ENCODE measurements at regions not wholly inside any gene's neighbourhood (a gene's known extent, or its start where the extent isn't known, plus 50 kb on each side); places are given as distances from the start of the nearest gene placed in this dataset.
A peak's percentile ranks its signal among the peaks of the same experiment; 100 is the strongest.
"Not testable (repeated sequence)": the region's sequence is repeated elsewhere in the genome, so short reads cannot be mapped to it uniquely, and the experiment has no call there.

DNA sequence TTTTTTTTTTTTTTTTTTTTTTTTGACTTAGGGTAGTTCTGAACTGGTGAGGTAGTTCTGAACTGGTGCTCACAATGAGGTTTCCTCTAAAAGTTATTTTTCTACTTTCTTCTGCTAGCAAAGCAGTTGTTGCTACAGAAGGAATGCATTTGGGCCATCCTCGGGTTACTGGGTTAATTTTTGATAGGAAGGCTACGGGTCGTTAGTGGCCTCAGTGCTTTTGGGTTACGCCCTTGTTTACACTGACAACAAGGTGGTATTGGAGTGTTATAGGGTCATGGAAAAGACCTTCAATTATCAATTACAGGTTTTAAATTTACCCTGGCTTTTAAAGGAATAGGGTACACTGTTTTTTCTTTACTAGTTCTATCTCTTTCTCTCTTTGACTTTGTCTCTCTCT is 1183.7 kb upstream of the CDH2 start:
- DNase-seq (ENCODE audit: low read depth): not testable (repeated sequence)

DNA sequence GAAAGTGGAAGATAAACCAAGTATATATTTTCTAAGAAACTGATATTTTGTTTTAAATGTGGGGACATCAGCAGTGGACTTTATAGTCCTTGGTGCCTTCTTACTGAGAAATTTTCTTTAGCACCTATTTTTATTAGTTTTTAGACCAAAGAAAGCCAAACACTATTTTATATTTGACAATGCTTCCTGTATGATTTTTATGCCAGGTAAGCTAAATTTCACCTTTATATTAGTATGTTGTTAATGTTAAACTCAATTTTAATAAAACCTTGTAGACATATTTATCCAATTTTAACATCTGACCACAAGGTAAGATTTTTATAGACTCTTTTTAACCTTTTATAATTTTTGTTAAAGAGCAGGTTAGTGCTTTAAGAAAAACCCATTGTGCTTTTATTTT is 1182.3 kb upstream of the CDH2 start:
- DNase-seq (ENCODE audit: low read depth): not testable (repeated sequence)

DNA sequence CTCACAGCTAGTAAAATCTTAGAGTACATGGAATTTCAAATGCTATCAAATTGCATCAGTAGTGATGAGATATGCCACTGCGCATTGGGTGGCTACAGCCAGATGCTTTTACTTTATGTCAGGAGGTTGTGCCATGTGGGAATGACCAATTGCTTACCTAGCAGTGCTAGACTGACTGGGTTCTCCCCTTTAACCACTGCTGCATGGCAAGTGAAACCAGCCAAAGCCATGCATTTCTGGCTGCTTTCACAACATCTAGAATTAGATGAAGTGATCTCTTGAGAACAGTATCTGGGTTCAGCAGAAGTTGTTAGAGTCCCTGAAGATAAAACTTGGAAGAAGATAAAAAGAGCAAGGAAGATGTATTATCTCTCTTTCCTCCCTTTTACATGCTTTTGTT is 1174.2 kb upstream of the CDH2 start:
- no peak for DNase-seq (ENCODE audit: low read depth)

DNA sequence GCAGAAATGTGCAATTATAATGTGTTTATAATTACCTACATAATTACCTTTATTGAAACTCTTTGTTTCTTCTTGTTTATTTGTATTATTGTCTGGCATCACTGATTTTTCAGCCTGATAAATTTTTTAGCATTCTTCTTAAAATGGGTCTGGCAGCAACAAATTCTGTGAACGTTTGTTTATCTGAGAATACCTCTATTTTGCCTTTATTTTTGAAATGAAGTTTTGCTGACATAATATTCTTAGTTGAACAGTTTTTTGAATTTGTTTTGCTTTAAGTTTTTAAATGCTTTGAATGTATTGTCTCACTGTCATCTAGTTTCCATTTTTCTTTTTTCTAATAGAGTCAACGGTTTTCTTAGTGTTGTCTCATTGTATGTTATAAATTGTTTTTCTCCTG is 1152.0 kb upstream of the CDH2 start:
- DNase-seq (ENCODE audit: low read depth): no peak

DNA sequence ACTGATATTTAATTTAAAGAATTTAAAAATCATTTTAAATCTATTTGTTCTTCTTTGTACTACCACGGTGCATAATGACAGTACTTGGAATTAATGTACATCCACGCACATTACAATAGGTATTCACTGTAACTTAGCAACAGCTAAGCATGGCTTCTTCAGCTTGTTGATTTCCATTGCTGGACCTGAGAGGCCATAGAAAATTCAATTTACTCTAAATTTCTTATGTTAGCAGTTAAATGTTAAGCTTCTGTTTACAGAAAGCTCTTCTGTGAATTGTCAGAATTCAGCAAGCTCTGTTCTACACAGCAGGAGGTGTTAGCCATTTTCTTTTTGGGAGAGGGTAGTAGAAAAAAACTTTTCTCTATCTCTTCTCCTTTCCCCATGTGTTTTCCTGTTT is 1149.3 kb upstream of the CDH2 start:
- no peak for DNase-seq (ENCODE audit: low read depth)

DNA sequence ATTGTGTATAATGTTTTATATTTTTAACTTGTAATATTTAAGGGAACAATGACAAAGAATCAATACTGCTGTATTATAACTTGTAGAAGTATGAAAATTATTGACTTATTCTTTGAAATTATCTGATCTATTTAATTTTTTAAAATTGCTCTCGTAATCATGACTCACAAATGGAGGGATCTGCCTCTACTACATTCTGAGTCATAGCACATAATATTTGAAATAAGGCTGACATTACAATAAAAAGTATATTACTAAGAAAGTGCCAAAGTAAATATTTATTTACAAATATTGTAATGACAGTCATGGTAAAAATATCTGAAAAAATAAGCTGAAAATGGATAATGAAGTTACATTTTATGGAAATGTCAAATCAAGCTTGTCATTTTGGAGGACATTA is 1144.6 kb upstream of the CDH2 start:
- DNase-seq (ENCODE audit: low read depth): no peak

DNA sequence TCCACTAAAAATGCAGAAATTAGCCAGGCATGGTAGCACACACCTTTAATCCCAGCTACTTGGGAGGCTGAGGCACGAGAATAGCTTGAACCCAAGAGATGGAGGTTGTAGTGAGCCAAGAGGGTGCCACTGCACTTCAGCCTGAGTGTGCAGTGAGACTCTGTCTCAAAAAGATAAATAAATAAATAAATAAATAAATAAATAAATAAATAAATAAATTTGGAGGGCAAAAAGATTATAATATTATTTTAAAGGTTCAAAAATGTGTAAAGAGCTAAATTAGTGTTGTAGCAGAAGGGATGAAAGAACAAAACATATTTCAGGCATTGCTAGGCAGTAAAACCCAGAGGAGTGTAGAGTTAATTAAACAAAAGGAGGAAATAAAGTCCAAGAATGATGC is 1136.4 kb upstream of the CDH2 start:
- DNase-seq (ENCODE audit: low read depth): no peak

DNA sequence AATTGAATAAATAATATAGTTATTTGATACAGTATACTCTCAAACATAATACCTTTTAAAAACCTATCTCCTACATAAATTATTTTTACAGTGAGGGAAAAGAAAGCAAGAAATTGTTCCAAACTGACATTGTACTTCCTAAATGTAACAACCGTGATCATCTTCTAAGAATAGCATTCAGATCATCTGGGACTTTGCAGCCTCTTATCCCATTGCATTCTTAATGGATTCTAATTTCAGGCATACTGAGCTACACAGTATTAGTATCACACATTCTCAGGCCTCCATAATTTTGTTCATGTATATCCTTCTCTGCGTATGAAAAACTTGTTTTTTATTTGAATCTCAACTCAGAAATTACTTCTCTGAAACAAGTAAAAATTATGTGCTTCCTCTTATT is 1134.7 kb upstream of the CDH2 start:
- no peak for DNase-seq (ENCODE audit: low read depth)

DNA sequence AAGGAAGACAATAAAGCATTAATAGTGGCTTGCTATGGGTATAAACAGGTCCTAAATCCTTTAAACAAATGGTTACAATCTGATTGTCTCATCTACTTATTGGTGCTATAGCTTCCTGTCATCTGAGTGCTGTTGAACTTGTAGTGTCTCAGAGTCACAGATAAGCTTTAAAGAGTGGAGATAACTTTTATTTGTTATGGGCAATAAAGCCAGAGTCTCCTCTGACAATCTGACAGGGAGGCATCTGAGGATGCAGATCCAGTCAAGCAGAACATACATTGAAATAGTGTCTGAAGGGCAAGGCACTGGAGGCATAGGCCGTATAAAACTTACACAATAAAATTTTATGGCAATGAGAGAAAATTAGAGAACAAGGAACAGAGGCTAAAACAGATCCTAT is 1132.4 kb upstream of the CDH2 start:
- no peak for DNase-seq (ENCODE audit: low read depth)

DNA sequence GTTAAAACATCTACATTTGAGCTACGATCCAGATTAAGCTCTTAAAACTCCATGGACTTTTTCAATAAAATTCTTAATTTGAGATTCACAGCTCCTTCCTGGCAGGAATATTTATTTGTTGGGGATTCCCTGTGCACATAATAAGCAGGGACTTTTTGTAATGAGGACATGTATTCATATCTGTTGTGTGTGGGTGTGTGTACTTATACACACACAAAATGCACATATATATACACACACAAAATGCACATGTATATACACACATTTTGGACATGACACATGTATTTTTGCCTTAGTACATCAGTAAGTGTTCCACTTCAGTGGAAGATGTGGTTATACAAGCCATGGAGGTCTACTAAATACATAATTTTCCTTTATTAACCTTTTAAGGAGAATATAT is 1131.1 kb upstream of the CDH2 start:
- no peak for DNase-seq (ENCODE audit: low read depth)

DNA sequence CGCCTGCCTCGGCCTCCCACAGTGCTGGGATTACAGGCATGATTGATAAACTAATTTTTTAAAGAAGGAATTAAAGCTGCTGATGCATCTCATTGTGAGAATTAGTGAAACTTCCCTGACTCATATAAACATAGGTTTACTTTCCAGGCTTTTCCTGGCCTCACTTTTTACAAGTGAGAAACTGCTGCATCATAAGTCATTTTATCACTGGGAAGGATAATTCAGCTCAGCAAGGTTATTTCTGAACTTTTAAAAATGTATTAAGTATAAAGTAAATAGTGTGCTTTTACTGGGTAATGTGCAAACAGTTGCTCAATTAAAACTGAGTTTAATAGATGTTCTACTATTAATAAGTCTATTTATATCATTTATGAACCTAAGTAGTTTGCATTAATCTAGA is 1130.3 kb upstream of the CDH2 start:
- DNase-seq (ENCODE audit: low read depth): no peak

DNA sequence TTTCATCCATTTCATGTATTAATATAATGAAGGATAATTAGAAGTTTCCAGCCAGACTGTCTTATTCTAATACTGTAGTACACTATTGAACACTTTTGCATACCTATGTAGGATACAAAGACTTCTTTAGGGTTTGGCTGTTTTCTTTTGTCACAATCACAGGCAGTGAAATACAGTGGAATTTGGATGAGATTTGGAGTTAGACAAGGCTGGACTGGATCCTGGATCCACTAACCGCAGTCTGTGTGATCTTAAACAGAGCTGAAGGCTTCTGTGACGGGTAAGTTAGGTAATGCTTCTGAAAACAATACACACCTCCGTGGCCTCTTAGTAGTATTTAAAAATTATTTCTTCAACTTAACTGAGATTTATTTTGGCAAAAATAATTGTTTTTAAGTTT is 1128.6 kb upstream of the CDH2 start:
- DNase-seq (ENCODE audit: low read depth): no peak

DNA sequence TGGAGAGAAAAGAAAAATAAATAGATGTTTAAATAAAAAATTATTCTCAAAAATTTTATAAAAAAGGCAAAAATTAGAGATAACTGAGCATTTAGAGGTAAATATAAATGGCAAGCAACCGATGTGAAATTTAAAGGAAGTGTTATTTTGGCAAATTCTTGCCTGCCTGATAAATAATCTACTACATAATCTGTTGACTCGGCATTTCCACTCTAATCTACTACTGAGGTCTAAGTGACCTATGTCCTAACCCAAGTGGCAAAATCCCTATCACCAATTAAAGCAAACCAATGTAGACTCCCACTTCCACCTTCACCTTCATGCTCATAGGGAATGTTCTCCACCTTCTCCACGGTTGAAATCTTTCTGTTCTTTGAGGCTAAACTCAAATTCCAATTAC is 1124.1 kb upstream of the CDH2 start:
- no peak for DNase-seq (ENCODE audit: low read depth)

DNA sequence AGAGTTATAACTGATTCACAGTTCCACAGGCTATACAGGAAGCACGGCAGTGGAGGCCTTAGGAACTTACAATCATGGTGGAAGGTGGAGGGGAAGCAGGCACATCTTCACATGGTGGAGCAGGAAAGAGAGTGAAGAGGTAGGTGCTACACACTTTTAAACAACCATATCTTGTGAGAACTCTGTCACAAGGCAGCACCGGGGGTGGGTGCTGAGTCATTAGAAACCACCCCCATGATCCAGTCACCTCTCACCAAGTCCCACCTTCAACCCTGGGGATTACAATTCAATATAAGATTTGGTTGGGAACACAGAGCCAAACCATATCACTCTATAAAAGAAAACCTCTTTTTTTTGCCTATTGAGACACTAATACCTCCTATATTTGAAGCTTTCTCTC is 1108.5 kb upstream of the CDH2 start:
- DNase-seq (ENCODE audit: low read depth): no peak

DNA sequence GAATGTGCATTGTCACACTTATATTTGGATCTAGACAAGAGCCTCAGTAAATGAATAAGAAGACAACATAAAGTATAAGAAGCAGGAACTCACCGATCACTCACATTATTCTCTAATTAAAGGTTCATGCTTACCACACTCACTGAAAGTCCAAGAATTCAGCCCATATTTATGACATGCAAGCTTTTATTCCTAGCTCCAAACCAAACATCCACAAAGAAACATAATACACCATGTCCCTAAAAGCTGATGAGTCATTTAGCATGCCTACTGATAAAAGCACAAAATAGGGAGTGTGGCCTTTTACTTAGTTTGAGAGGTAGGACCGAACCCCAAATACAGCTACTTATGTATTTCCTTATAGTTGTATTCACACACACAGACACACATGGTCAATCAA is 1094.6 kb upstream of the CDH2 start:
- peak; percentile 15 for DNase-seq (ENCODE audit: low read depth)

DNA sequence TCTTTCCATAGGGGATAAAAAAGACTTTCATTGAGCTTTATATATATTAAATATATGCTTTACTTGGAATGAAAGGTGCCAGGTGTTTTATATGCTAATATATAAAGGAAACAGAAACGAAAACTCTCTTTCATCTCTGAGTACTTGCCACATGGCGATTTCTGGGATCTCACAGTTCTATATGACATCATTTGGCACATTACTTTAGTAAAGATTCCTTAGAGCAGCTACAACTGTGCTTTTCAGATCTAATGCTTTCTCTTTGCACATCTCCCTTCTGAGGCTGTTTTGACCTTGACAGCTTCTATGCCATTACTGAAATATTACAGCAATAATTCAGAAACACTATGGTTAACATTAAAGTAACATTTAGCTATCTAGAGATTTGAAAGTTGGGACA is 1082.9 kb upstream of the CDH2 start:
- DNase-seq (ENCODE audit: low read depth): no peak

DNA sequence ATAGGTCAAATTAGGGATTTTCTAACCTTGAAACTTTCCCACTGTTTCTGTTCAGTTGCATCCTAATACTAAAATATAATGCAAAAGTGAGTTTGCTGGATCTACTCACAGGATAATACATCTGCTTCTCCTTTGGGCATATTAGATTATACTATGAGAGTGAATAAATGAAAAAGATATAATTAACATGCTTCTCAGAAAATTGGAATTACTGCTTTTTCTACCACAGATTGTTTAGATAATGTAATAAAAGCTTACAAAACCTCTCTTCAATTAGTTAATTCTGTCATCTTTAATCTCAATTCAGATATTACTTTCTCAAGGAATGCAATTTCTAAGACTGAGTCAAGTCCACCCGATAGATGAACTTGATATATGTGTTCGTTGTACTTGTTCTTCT is 1077.2 kb upstream of the CDH2 start:
- no peak for DNase-seq (ENCODE audit: low read depth)

DNA sequence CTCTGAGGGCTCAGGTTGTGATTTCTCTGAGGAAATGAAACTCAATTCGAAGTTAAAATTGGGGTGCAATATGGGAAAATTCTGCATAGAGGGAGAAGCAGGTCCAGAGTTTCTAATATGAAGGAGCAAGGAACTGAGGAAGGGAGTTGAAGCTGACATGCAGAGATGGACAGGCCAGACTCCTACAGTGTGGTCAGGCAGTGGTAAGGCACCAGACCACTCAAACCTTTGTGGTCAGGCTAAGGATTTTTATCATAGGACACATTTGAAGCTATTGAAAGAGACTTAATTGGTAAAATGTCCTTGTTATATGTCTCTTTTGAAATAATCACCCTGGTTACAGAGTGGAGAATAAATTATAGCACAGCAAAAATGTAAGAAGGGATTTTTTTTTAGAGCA is 1074.8 kb upstream of the CDH2 start:
- no peak for DNase-seq (ENCODE audit: low read depth)

DNA sequence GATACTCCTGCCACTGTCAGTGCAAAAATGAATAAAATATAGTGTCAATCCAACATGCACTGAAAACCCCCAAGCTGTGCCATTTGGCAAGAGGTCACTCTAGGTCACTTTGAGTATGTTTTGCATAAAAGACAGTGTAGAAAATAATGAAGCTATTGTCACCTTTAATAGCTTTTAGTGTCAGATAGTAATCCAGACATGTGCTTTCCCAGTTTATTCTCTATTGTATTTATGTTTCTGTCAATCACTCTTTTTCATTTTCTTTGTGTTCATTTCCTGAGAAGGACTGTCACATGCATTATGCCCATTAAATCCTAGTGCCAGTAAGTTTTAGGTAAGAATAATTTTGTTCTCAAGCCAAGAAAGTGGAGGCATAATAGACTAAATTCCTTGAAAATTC is 1073.9 kb upstream of the CDH2 start:
- DNase-seq (ENCODE audit: low read depth): no peak

DNA sequence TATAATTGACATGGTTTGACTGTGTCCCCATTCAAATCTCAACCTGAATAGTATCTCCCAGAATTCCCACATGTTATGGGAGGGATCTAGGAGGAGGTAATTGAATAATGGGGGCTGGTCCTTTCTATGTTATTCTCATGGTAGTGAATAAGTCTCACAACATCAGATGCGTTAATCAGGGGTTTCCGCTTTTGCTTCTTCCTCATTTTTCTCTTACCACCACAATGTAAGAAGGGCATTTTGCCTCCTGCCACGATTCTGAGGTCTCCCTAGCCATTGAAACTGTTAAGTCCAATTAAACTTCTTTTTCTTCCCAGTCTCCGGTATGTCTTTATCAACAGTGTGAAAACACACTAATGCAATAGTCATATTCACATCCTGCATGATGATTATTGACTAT is 1073.3 kb upstream of the CDH2 start:
- no peak for DNase-seq (ENCODE audit: low read depth)

DNA sequence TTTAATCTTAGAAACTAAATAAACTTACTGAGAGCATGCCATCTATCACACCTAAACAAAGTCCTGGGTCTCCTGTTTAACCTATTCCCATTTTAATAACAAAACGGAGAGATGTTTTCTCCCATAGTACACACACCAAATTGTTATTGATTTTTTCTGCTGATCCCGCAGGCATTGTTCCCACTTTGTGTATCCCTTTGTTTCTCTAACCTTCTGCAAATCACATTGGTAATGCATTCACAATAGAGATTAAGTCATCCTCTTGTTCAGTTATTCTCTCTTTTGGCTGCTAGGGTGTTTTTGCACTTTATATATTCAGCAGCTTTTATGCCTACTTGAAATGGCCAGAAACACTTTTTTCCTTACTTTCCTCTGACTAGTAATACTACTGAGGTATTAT is 1071.9 kb upstream of the CDH2 start:
- DNase-seq (ENCODE audit: low read depth): no peak

DNA sequence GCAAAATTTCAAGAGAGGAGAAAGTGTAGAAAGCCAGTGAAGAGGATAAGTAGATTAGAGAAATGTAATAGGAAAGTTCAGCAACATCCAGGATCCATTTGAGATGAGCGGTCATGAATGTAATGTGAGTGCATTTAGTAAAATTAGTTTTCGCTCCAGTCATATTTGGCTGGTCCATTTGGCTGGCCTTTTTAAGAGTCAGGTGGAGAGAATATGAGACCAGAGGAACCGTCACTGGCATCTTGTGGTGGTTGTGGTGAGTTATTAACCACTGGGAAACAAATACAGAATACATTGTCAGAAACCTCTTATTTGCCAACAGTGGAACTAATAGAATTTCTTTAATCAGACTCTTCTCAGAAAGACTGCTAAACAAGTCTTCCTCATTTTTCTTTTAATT is 1064.3 kb upstream of the CDH2 start:
- DNase-seq (ENCODE audit: low read depth): no peak

DNA sequence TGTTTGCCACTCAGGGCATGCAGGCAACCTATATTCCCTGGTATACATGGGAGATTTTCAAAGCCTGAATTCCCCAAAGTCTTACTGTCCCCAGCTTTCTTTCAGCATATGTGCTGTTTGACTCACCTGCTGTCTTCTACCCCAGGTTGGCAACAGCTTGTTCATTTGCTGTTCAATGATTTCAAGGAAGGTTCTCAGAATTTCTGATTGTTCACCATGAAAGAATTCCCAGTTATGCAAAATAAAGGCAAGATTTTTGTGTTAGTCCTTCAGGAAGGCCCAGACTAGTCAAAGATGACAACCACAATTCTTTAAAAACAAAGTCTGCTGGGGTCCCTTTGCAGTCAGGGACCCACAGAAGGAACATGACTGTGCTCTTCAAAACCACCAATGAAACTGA is 1057.8 kb upstream of the CDH2 start:
- DNase-seq (ENCODE audit: low read depth): no peak

DNA sequence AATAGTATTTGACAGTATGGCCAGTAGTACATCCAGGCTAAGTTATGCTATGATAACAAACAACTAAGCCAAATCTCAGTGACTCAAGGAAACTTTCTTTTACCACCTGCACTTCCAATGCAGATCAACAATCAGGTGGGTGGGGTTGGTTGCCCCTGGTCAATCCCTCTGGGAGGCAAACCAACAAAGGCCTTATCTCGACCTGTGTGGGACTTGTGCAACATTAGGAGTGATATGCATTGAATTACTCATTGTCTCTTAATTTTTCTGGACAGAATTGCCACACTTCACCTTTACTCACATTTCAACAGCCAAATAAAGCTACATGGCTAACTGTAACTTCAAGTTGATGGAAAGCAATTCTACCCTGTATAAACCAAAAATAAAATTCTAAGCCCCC is 1049.3 kb upstream of the CDH2 start:
- DNase-seq (ENCODE audit: low read depth): peak; percentile 30

DNA sequence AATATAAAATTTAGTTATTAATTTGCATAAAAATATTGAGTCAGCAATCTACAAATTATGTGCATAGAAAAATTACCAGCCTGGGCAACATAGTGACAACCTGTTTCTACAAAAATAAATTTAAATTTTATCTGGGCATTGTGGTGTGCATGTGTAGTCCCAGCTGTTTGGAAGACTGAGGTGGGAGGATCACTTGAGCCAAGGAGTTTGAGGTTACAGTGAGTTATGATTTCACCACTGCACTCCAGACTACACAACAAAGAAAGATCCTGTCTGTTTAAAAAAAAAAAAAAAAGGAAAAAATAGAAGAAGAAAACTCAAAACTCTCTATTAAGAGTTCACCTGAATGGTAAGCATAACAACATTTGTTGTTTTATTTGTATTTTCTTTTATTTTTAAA is 1048.4 kb upstream of the CDH2 start:
- DNase-seq (ENCODE audit: low read depth): no peak

DNA sequence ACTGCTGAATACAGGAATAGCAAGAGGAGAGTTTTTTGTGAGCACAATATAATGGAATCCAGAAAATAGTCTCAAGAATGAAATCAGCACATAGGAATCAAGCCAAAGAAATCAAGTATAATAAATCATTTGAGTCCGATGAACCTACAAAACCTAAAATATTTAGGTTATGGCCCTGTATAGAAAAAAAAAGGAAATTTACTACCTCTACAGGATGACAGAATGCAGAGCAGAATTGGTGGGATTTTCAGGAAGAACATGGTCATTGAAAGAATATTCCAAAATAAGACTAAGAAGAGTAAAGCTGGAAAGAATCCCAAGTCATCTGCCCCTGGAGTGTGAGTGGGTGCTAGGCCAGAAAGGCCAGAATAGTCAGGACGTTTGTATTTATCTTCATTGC is 1041.2 kb upstream of the CDH2 start:
- DNase-seq (ENCODE audit: low read depth): no peak

Measured in non-pigmented ciliary epithelial cell (primary cell).